KOPT-K1 (cell line): ENCODE measurements at regions not wholly inside any gene's neighbourhood (a gene's known extent, or its start where the extent isn't known, plus 50 kb on each side); places are given as distances from the start of the nearest gene placed in this dataset.
"Not testable (repeated sequence)": the region's sequence is repeated elsewhere in the genome, so short reads cannot be mapped to it uniquely, and the experiment has no call there.

ENCODE experiments used
- H3K27ac ChIP-seq: fragments of 200-600 bp; sonication (generic); 2 replicates; pipeline ENCODE4 v1.5.1; 2016; ENCODE audit warnings: antibody characterized with exemption, mild to moderate bottlenecking, low read depth, low read length; ENCODE audit not compliant: poor library complexity, severe bottlenecking
- H3K36me3 ChIP-seq: fragments of 200-600 bp; sonication (generic); 2 replicates; pipeline ENCODE4 v1.5.1; 2017; ENCODE audit warnings: antibody characterized with exemption, mild to moderate bottlenecking, low read length, moderate library complexity; ENCODE audit not compliant: insufficient read depth
- H3K9me3 ChIP-seq: fragments of 200-600 bp; sonication (generic); 2 replicates; pipeline ENCODE4 v1.5.1; 2017; ENCODE audit warnings: antibody characterized with exemption, low read length, mild to moderate bottlenecking; ENCODE audit not compliant: insufficient read depth, poor library complexity, severe bottlenecking

DNA sequence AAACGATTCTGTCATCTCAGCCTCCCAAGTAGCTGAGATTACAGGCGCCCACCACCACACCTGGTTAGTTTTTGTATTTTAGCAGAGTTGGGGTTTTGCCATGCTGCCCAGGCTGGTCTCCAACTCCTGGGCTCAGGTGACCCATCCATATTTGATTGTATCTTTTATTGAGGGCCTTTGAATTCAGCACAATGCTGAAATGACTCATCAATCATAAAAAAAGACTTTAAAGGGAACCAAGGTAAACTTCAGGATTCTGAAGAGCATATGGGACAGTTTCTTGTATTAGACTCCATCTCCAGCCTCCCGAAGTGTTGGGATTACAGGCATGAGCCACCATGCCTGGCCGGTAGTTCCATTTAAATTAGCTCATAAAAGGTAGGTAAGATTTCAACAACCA lies 232.2 kb downstream of the SETD4 start:
- H3K27ac ChIP-seq, result no peak overlapping the region
- H3K36me3 ChIP-seq, result no peaks in the 10 kb centered on the region
- peaks cover 8% of the 10 kb centered on the region for H3K9me3 ChIP-seq

DNA sequence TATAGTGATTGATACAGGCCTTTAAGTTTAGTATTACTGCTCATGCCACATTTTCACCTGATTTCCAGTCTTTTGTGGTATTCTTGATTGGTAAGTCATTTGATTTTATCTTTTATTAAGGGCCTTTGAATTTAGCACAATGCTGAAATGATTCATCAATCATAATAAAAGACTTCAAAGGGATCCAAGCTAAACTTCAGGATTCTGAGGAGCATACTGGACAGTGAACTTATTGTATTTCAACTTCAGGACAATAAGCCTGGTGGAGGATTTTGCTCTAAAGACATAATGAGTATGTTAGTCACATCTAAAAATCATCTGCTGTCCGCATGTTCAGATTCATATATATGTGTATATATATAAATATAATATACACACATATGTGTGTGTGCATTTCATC lies 233.3 kb downstream of the SETD4 start:
- Histone ChIP-seq H3K9me3 (peaks cover 8% of the 10 kb centered on the region), H3K27ac (no peak overlapping the region), H3K36me3 (no peaks in the 10 kb centered on the region)

DNA sequence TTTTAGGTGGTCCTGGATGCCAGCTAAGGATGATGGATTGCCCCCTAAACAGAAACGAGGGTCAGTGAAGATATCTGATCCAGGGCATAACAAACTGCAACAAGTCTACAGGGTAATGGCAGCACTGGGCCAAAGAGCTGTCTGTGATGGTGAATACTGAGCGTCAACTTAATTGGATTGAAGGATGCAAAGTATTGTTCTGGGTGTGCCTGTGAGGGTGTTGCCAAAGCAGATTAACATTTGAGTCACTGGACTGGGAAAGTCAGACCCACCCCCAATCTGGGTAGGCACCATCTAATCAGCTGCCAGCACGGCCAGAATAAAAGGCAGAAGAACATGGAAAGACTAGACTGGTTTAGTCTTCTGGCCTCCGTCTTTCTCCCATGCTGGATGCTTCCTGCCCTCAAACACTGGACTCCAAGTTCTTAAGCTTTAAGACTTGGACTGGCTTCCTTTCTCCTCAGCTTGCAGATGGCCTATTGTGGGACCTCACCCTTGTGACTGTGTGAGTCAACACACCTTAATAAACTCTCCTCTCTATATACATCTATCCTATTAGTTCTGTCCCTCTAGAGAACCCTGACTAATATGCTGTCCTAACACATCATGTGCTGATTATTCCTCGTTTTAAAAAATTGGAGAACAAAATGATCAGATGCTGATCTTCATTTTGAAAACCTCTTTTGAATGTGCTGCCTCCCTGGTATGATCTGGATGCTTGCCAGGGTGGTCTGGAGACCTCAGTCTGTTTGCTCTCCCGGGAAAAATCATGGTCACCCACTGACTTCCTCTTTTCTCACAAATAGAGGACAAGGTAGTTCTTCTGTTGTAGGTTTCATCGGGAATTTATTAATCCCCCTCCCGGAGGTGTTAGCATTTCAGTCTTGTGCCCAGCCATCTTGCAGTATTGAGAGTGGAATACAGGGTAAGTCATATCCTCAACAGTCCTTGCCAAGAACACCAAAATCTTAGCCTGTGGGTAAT lies 234.7 kb downstream of the SETD4 start:
- no peaks in the 10 kb centered on the region for H3K36me3 ChIP-seq
- H3K27ac ChIP-seq, result no peak overlapping the region
- peaks cover 8% of the 10 kb centered on the region for H3K9me3 ChIP-seq

DNA sequence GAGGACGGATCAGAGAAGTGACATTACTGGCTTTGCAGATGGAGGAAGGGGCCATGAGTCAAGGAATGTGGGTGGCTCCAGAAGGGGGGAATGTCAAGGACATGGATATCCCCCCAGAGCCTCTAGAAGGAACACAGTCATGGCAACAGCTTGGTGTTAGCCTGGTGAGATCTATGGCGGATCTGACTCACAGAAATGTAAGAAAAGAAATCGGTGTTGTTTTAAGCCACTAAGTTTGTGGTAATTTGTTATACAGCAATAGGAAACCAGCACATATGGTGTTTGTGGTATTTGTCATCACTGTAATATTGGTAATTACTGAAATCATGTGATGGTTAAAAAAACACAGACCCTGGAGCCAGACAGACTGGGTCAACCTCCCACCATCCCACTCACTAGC lies 236.2 kb downstream of the SETD4 start:
- H3K36me3 ChIP-seq, result no peaks in the 10 kb centered on the region
- H3K9me3 ChIP-seq, result peaks cover 8% of the 10 kb centered on the region
- no peak overlapping the region for H3K27ac ChIP-seq

DNA sequence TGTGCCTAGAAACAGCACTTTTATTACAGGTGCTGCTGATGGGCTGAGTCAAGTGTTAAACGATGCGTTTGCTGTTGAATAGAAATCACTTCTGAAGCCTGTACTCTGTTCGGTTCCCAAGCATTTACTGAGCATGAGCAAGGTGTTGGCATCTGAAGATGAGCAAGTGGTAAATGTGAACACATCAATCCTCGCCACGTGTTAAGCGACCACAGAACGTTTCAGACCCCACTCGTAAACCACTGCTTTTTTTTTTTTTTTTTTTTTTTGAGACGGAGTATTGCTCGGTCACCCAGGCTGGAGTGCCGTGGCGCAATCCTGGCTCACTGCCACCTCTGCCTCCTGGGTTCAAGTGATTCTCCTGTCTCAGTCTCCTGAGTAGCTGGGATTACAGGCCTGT lies 241.2 kb downstream of the SETD4 start:
- no peak overlapping the region for H3K27ac ChIP-seq

DNA sequence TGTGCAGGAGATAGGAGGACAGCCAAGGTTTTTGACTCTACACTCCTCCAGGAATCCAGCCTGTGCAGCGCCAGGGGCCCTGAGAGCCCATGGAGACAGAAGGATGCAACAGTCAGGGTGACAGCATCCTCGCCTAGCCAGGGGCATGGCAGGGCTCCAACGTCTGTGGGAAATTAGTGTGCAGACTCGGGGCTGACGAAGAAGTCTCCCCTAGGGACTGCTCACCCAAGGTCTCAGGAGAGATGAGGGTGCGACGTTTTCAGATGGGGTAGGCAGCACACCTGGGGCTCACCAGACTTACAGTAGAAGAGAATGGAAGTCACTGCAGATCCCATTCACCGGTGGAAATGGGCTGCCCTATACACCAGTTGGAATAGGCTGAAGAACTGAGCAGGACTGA lies 241.7 kb downstream of the SETD4 start:
- Histone ChIP-seq H3K36me3 (no peaks in the 10 kb centered on the region), H3K9me3 (peaks cover 2% of the 10 kb centered on the region), H3K27ac (no peak overlapping the region)

More for the DNA sequence above, 241.2 kb downstream of the SETD4 start:
- Histone ChIP-seq H3K9me3 (peaks cover 8% of the 10 kb centered on the region), H3K36me3 (no peaks in the 10 kb centered on the region)

DNA sequence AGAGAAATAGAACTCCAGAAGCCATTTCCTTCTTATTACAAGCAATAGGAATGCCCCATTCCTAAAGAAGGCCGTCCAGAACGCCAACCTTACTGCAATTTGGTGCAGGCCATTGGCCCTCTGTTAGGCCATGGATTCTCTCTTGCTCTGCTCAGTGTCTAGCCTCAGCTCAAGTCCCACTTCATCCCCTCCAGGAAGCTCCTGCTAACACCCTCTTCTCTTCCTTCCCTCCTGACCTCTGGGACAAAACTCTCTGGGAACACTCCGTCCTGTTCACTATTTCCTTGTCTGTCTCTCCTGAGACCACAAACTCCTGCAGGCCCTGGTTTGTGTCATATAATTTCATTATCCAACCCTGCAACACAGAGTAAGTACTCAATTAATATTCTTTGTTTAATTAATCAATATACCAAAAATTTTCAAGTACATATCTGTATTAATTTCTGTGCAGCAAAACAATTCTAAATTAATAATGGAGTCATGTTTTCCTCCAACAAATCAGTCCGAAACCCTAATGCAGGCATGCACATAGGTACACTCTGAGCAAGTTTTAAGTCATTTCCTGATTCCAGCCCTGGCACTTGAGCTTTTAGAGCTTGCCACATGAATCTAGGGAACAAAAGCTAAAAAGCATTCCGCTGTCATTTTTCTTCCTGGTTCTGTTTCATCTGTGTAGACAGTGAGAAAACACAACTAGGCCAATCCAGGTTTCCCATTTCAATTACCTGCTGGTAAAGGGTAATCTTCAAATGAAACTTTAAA lies 245.3 kb downstream of the SETD4 start:
- H3K9me3 ChIP-seq, result no peaks in the 10 kb centered on the region
- no peak overlapping the region for H3K27ac ChIP-seq
- H3K36me3 ChIP-seq, result no peaks in the 10 kb centered on the region

DNA sequence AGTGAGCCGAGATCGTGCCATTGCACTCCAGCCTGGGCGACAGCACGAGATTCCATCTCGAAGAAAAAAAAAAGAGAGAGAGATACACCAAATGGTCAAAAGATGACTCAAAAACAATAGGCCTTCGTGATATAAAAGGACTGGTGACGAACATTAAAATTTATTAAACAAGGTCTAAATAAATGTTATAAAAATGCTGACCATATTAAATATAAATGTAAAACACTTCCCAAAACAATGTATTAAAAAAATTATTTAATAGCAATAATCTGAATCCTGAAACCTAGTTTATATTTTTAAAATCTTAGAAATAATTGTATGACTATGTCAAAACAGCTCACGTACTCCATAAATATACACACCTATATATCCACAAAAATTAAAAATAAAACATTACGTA lies 247.6 kb downstream of the SETD4 start:
- H3K9me3 ChIP-seq, result no peaks in the 10 kb centered on the region
- H3K36me3 ChIP-seq, result no peaks in the 10 kb centered on the region
- H3K27ac ChIP-seq, result no peak overlapping the region

DNA sequence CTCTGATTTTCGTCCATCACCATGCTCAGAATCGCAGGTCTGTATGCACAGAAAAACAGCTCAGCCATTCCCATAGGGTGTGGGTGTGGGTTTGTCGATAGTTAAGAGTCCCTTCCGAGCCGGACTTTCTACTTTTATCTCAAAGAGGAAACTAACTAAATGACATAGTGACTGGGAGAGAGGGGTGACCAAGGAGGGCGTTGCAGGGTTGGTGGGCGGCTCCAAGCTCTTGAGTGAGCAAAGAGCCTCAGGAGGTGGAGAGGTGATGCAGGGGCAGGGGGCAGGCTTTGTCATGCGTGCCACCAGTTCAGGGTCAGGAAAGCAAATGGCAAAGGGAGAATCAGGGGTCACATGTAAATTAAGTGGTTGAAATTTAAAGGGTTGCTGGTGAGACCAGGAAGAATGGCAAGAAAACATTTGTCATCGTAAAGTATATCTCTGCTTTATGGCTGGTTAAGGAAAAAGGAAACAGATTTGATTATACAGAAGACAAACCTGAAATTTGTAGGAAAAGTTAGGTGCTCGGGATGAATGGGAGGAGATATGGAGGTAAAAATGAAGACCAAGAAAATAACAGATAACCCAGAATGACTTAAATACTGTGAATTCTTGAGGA lies 249.0 kb downstream of the SETD4 start:
- Histone ChIP-seq H3K9me3 (no peaks in the 10 kb centered on the region), H3K27ac (no peak overlapping the region), H3K36me3 (no peaks in the 10 kb centered on the region)

DNA sequence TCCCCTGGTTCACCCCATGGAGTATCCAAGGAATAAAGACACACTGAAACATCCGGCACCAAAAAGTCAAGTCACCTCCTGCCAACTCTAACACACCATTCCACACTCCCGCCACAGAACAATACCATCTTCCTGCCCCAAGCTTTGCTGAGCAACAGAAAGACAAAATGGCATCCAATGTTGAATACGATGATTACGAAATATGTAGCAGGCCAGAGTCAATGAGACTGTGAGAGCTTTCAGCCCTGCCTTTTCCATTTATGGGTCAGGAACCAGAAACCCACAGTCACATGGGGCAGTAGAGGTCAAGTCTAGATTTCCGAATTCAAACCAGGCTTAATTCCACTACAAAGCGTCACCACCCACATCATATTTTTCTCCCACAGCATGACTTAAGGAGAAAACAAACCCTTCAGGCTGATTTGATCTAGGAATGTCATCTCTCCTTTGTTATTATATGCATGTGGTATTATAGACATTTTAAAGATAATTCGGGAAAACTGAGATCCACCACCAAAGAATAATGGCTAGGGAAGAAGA lies 249.8 kb downstream of the SETD4 start:
- no peak overlapping the region for H3K27ac ChIP-seq
- H3K36me3 ChIP-seq, result no peaks in the 10 kb centered on the region
- no peaks in the 10 kb centered on the region for H3K9me3 ChIP-seq

DNA sequence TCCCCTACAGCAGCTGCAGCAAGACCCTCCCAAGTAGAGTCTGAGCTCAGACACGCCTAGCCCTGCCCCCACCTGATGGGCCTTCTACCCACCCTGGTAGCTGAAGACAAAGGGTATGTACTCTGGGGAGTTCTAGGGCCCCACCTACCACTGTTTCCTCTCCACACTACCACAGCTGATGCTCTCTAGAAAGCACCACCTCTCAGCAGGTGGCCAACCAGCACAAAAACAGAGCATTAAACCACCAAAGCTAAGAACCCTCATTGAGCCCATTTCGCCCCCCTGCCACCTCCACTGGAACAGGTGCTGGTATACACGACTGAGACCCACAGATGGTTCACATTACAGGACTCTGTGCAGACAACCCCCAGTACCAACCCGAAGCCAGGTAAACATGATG lies 258.9 kb downstream of the SETD4 start:
- no peaks in the 10 kb centered on the region for H3K36me3 ChIP-seq
- peaks cover 13% of the 10 kb centered on the region for H3K9me3 ChIP-seq
- H3K27ac ChIP-seq, result no peak overlapping the region

DNA sequence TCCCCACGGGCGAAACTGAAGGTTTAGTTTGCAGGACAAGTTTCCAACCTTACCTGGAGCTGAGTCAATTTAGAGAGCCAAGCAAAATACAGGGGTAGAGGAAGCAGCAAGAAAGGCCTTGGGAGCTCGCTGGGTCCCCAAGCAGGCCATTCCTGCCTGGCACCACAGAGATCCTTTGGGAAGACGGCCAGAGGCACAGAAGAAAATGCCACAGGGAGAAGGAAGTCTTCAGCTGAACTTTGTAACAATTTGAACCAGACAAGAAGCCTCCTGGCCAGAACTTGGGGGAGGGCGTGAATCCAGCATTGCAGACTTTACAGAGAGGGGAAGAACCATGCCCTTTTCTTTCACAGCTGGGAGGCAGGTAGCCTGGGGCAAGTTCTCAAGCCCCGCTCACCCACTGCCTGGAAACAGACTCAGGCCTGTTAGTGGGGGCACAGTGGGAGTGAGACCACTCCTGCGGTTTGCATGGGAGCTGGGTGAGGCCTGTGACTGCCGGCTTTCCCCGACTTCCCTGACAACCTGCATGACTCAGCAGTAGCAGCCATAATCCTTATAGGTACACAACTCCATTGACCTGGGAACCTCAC lies 259.4 kb downstream of the SETD4 start:
- not testable (repeated sequence) for H3K36me3 ChIP-seq, H3K27ac ChIP-seq
- peaks cover 15% of the 10 kb centered on the region for H3K9me3 ChIP-seq

DNA sequence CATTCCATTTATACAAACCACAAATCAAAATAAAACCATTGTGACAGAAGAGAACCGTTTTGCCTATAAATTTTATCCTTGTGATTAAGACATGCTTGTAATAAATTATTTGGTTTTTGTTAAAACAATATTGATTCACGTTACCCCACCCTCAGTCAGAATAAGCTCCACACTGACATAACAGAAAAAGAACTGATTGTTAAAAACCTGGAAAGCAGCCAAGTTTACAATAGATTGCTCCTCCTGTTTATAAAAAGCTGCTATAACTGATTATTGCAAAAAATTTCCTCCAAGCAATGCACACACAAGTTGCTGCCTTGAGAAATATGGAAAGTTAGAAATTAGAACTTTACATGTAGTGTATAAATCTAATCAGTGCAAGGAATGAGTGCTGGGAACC lies 263.5 kb downstream of the SETD4 start:
- H3K36me3 ChIP-seq, result no peaks in the 10 kb centered on the region

DNA sequence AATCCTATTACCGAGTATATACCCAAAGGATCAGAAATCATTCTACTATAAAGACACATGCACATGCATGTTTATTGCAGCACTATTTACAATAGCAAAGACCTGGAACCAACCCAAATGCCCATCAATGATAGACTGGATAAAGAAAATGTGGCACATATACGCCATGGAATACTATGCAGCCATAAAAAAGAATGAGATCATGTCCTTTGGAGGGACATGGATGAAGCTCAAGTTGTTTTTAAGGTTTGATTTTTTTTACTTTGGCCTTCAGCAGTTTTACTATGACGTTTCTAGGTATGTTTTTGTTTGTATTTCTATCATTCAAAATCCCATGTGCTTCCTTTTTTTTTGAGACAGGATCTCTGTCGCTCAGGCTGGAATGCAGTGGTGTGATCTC lies 265.8 kb downstream of the SETD4 start:
- not testable (repeated sequence) for H3K36me3 ChIP-seq, H3K27ac ChIP-seq
- peaks cover 11% of the 10 kb centered on the region for H3K9me3 ChIP-seq

More for the DNA sequence above, 263.5 kb downstream of the SETD4 start:
- H3K27ac ChIP-seq, result no peak overlapping the region
- peaks cover 19% of the 10 kb centered on the region for H3K9me3 ChIP-seq
